ENCODE measurements at regions not wholly inside any gene's neighbourhood (a gene's known extent, or its start where the extent isn't known, plus 50 kb on each side); places are given as distances from the start of the nearest gene placed in this dataset.
"Not testable (repeated sequence)": the region's sequence is repeated elsewhere in the genome, so short reads cannot be mapped to it uniquely, and the experiment has no call there.

GRCh38 chr3:127046690-127047089, 63.8 kb downstream of the PLXNA1 start:
- not testable (repeated sequence) for H3K9ac ChIP-seq (ENCODE audit: low read length in 2 of 2); H3K4me1 ChIP-seq (ENCODE audit: control insufficient read depth, insufficient read depth, low read length); H3K9me3 ChIP-seq (ENCODE audit: control insufficient read depth in 2 of 2, low read length in 2 of 2); H3K4me3 ChIP-seq (ENCODE audit: low read length in 2 of 2); H3K27ac ChIP-seq (ENCODE audit: low read length); H3K36me3 ChIP-seq (ENCODE audit: control insufficient read depth in 2 of 2, insufficient read depth in 2 of 2, low read length in 2 of 2); H3K27me3 ChIP-seq (ENCODE audit: control insufficient read depth in 1 of 2, insufficient read depth in 2 of 2, low read length in 2 of 2)

GRCh38 chr3:127049393-127049792, 66.5 kb downstream of the PLXNA1 start:
- no peak overlapping the region for H3K4me3 ChIP-seq (ENCODE audit: low read length in 2 of 2)
- no peak overlapping the region for H3K27ac ChIP-seq (ENCODE audit: low read length)
- peaks cover 0 to 6% of the 10 kb centered on the region in 2 donors for H3K9me3 ChIP-seq (ENCODE audit: control insufficient read depth in 2 of 2, low read length in 2 of 2)
- H3K27me3 ChIP-seq (ENCODE audit: control insufficient read depth in 1 of 2, insufficient read depth in 2 of 2, low read length in 2 of 2) = peaks cover 0 to 2% of the 10 kb centered on the region in 2 donors
- no peak overlapping the region for H3K9ac ChIP-seq (ENCODE audit: low read length in 2 of 2)
- no peaks in the 10 kb centered on the region for H3K36me3 ChIP-seq (ENCODE audit: control insufficient read depth in 2 of 2, insufficient read depth in 2 of 2, low read length in 2 of 2)
- peaks cover 3% of the 10 kb centered on the region for H3K4me1 ChIP-seq (ENCODE audit: control insufficient read depth, insufficient read depth, low read length)

GRCh38 chr3:127050733-127051132, 67.8 kb downstream of the PLXNA1 start:
- Histone ChIP-seq H3K9ac (ENCODE audit: low read length in 2 of 2) (no peak overlapping the region), H3K4me3 (ENCODE audit: low read length in 2 of 2) (no peak overlapping the region), H3K36me3 (ENCODE audit: control insufficient read depth in 2 of 2, insufficient read depth in 2 of 2, low read length in 2 of 2) (no peaks in the 10 kb centered on the region), H3K9me3 (ENCODE audit: control insufficient read depth in 2 of 2, low read length in 2 of 2) (peaks cover 0 to 6% of the 10 kb centered on the region in 2 donors), H3K27me3 (ENCODE audit: control insufficient read depth in 1 of 2, insufficient read depth in 2 of 2, low read length in 2 of 2) (peaks cover 0 to 2% of the 10 kb centered on the region in 2 donors), H3K4me1 (ENCODE audit: control insufficient read depth, insufficient read depth, low read length) (peaks cover 3% of the 10 kb centered on the region), H3K27ac (ENCODE audit: low read length) (no peak overlapping the region)

GRCh38 chr3:127052121-127052561, 69.2 kb downstream of the PLXNA1 start:
- no peaks in the 10 kb centered on the region for H3K36me3 ChIP-seq (ENCODE audit: control insufficient read depth in 2 of 2, insufficient read depth in 2 of 2, low read length in 2 of 2)
- no peak overlapping the region for H3K4me3 ChIP-seq (ENCODE audit: low read length in 2 of 2)
- H3K27ac ChIP-seq (ENCODE audit: low read length) = no peak overlapping the region
- H3K9ac ChIP-seq (ENCODE audit: low read length in 2 of 2) = no peak overlapping the region
- H3K4me1 ChIP-seq (ENCODE audit: control insufficient read depth, insufficient read depth, low read length) = peaks cover 3% of the 10 kb centered on the region
- H3K27me3 ChIP-seq (ENCODE audit: control insufficient read depth in 1 of 2, insufficient read depth in 2 of 2, low read length in 2 of 2) = peaks cover 0 to 2% of the 10 kb centered on the region in 2 donors
- H3K9me3 ChIP-seq (ENCODE audit: control insufficient read depth in 2 of 2, low read length in 2 of 2) = peaks cover 2 to 14% of the 10 kb centered on the region in 2 donors

- H3K27me3 ChIP-seq (ENCODE audit: control insufficient read depth in 1 of 2, insufficient read depth in 2 of 2, low read length in 2 of 2) = peaks cover 0 to 2% of the 10 kb centered on the region in 2 donors
- no peaks in the 10 kb centered on the region for H3K36me3 ChIP-seq (ENCODE audit: control insufficient read depth in 2 of 2, insufficient read depth in 2 of 2, low read length in 2 of 2)
- H3K4me3 ChIP-seq (ENCODE audit: low read length in 2 of 2) = no peak overlapping the region
- peaks cover 6 to 16% of the 10 kb centered on the region in 2 donors for H3K9me3 ChIP-seq (ENCODE audit: control insufficient read depth in 2 of 2, low read length in 2 of 2)
- no peak overlapping the region for H3K27ac ChIP-seq (ENCODE audit: low read length)
- H3K4me1 ChIP-seq (ENCODE audit: control insufficient read depth, insufficient read depth, low read length) = peaks cover 3% of the 10 kb centered on the region
- H3K9ac ChIP-seq (ENCODE audit: low read length in 2 of 2) = no peak overlapping the region
These were observed 70.1 kb downstream of the PLXNA1 start for GRCh38 chr3:127053026-127053425.

- Histone ChIP-seq H3K9me3 (ENCODE audit: control insufficient read depth in 2 of 2, low read length in 2 of 2) (peaks cover 6 to 16% of the 10 kb centered on the region in 2 donors), H3K36me3 (ENCODE audit: control insufficient read depth in 2 of 2, insufficient read depth in 2 of 2, low read length in 2 of 2) (no peaks in the 10 kb centered on the region), H3K27ac (ENCODE audit: low read length) (no peak overlapping the region), H3K27me3 (ENCODE audit: control insufficient read depth in 1 of 2, insufficient read depth in 2 of 2, low read length in 2 of 2) (peaks cover 0 to 2% of the 10 kb centered on the region in 2 donors), H3K4me1 (ENCODE audit: control insufficient read depth, insufficient read depth, low read length) (peaks cover 3% of the 10 kb centered on the region), H3K9ac (ENCODE audit: low read length in 2 of 2) (no peak overlapping the region), H3K4me3 (ENCODE audit: low read length in 2 of 2) (no peak overlapping the region)
These were observed 70.5 kb downstream of the PLXNA1 start for GRCh38 chr3:127053450-127053849.

- Histone ChIP-seq H3K4me1 (ENCODE audit: control insufficient read depth, insufficient read depth, low read length) (peaks cover 3% of the 10 kb centered on the region), H3K9me3 (ENCODE audit: control insufficient read depth in 2 of 2, low read length in 2 of 2) (peaks cover 6 to 16% of the 10 kb centered on the region in 2 donors), H3K27ac (ENCODE audit: low read length) (no peak overlapping the region), H3K4me3 (ENCODE audit: low read length in 2 of 2) (no peak overlapping the region), H3K27me3 (ENCODE audit: control insufficient read depth in 1 of 2, insufficient read depth in 2 of 2, low read length in 2 of 2) (peaks cover 0 to 2% of the 10 kb centered on the region in 2 donors), H3K9ac (ENCODE audit: low read length in 2 of 2) (no peak overlapping the region), H3K36me3 (ENCODE audit: control insufficient read depth in 2 of 2, insufficient read depth in 2 of 2, low read length in 2 of 2) (no peaks in the 10 kb centered on the region)
These were observed 71.1 kb downstream of the PLXNA1 start for GRCh38 chr3:127053979-127054378.

- no peak overlapping the region for H3K9ac ChIP-seq (ENCODE audit: low read length in 2 of 2)
- H3K9me3 ChIP-seq (ENCODE audit: control insufficient read depth in 2 of 2, low read length in 2 of 2) = peaks cover 11 to 14% of the 10 kb centered on the region in 2 donors
- H3K36me3 ChIP-seq (ENCODE audit: control insufficient read depth in 2 of 2, insufficient read depth in 2 of 2, low read length in 2 of 2) = no peaks in the 10 kb centered on the region
- H3K27ac ChIP-seq (ENCODE audit: low read length) = no peak overlapping the region
- H3K4me1 ChIP-seq (ENCODE audit: control insufficient read depth, insufficient read depth, low read length) = peaks cover 3% of the 10 kb centered on the region
- no peaks in the 10 kb centered on the region for H3K27me3 ChIP-seq (ENCODE audit: control insufficient read depth in 1 of 2, insufficient read depth in 2 of 2, low read length in 2 of 2)
- H3K4me3 ChIP-seq (ENCODE audit: low read length in 2 of 2) = no peak overlapping the region
These were observed 73.4 kb downstream of the PLXNA1 start for GRCh38 chr3:127056281-127056680.

GRCh38 chr3:127056976-127057375, 74.1 kb downstream of the PLXNA1 start:
- Histone ChIP-seq H3K9ac (ENCODE audit: low read length in 2 of 2) (no peak overlapping the region), H3K4me3 (ENCODE audit: low read length in 2 of 2) (no peak overlapping the region), H3K27me3 (ENCODE audit: control insufficient read depth in 1 of 2, insufficient read depth in 2 of 2, low read length in 2 of 2) (no peaks in the 10 kb centered on the region), H3K9me3 (ENCODE audit: control insufficient read depth in 2 of 2, low read length in 2 of 2) (peaks cover 11 to 17% of the 10 kb centered on the region in 2 donors), H3K27ac (ENCODE audit: low read length) (no peak overlapping the region), H3K36me3 (ENCODE audit: control insufficient read depth in 2 of 2, insufficient read depth in 2 of 2, low read length in 2 of 2) (no peaks in the 10 kb centered on the region), H3K4me1 (ENCODE audit: control insufficient read depth, insufficient read depth, low read length) (peaks cover 3% of the 10 kb centered on the region)

GRCh38 chr3:127059072-127059471, 76.2 kb downstream of the PLXNA1 start:
- H3K36me3 ChIP-seq (ENCODE audit: control insufficient read depth in 2 of 2, insufficient read depth in 2 of 2, low read length in 2 of 2) = no peaks in the 10 kb centered on the region
- H3K4me1 ChIP-seq (ENCODE audit: control insufficient read depth, insufficient read depth, low read length) = no peaks in the 10 kb centered on the region
- H3K4me3 ChIP-seq (ENCODE audit: low read length in 2 of 2) = no peak overlapping the region
- H3K27ac ChIP-seq (ENCODE audit: low read length) = no peak overlapping the region
- H3K27me3 ChIP-seq (ENCODE audit: control insufficient read depth in 1 of 2, insufficient read depth in 2 of 2, low read length in 2 of 2) = no peaks in the 10 kb centered on the region
- no peak overlapping the region for H3K9ac ChIP-seq (ENCODE audit: low read length in 2 of 2)
- peaks cover 11 to 17% of the 10 kb centered on the region in 2 donors for H3K9me3 ChIP-seq (ENCODE audit: control insufficient read depth in 2 of 2, low read length in 2 of 2)

- Histone ChIP-seq H3K27ac (ENCODE audit: low read length) (no peak overlapping the region), H3K4me3 (ENCODE audit: low read length in 2 of 2) (no peak overlapping the region), H3K9me3 (ENCODE audit: control insufficient read depth in 2 of 2, low read length in 2 of 2) (peaks cover 11 to 13% of the 10 kb centered on the region in 2 donors), H3K27me3 (ENCODE audit: control insufficient read depth in 1 of 2, insufficient read depth in 2 of 2, low read length in 2 of 2) (peaks cover 0 to 3% of the 10 kb centered on the region in 2 donors), H3K36me3 (ENCODE audit: control insufficient read depth in 2 of 2, insufficient read depth in 2 of 2, low read length in 2 of 2) (no peaks in the 10 kb centered on the region), H3K9ac (ENCODE audit: low read length in 2 of 2) (no peak overlapping the region), H3K4me1 (ENCODE audit: control insufficient read depth, insufficient read depth, low read length) (no peaks in the 10 kb centered on the region)
These were observed 78.7 kb downstream of the PLXNA1 start for GRCh38 chr3:127061641-127062040.
